ENCODE measurements at regions not wholly inside any gene's neighbourhood (a gene's known extent, or its start where the extent isn't known, plus 50 kb on each side); places are given as distances from the start of the nearest gene placed in this dataset.
"Not testable (repeated sequence)": the region's sequence is repeated elsewhere in the genome, so short reads cannot be mapped to it uniquely, and the experiment has no call there.

- no peak for DNase-seq
Observed at GRCh38 chr10:119996944-119997343, 104.4 kb downstream of the SEC23IP start.

GRCh38 chr10:119997429-119997828, 104.9 kb downstream of the SEC23IP start:
- DNase-seq: no peak

GRCh38 chr10:120002785-120003184, 110.3 kb downstream of the SEC23IP start:
- DNase-seq: no peak

- DNase-seq: no peak
Observed at GRCh38 chr10:120005207-120006201, 113.0 kb downstream of the SEC23IP start.

- DNase-seq: no peak
Observed at GRCh38 chr10:120007261-120007660, 114.7 kb downstream of the SEC23IP start.

GRCh38 chr10:120011359-120012130, 119.0 kb downstream of the SEC23IP start:
- DNase-seq: no peak

GRCh38 chr10:120012131-120012400, 119.5 kb downstream of the SEC23IP start:
- DNase-seq: no peak

GRCh38 chr10:120012566-120012965, 120.0 kb downstream of the SEC23IP start:
- DNase-seq: no peak

GRCh38 chr10:120014031-120014430, 121.5 kb downstream of the SEC23IP start:
- no peak for DNase-seq

- no peak for DNase-seq
Observed at GRCh38 chr10:120015064-120015463, 122.5 kb downstream of the SEC23IP start.

GRCh38 chr10:120016906-120017305, 124.4 kb downstream of the SEC23IP start:
- DNase-seq: no peak

GRCh38 chr10:120017733-120018417, 125.3 kb downstream of the SEC23IP start:
- DNase-seq: no peak

GRCh38 chr10:120018695-120019094, 126.2 kb downstream of the SEC23IP start:
- no peak for DNase-seq

GRCh38 chr10:120019568-120019967, 127.0 kb downstream of the SEC23IP start:
- no peak for DNase-seq

- no peak for DNase-seq
Observed at GRCh38 chr10:120022357-120022756, 129.8 kb downstream of the SEC23IP start.

GRCh38 chr10:120034236-120034635, 141.7 kb downstream of the SEC23IP start:
- DNase-seq: no peak

GRCh38 chr10:120039046-120039445, 146.5 kb downstream of the SEC23IP start:
- no peak for DNase-seq

- no peak for DNase-seq
Observed at GRCh38 chr10:120039826-120040225, 147.3 kb downstream of the SEC23IP start.

GRCh38 chr10:120041807-120042559, 149.5 kb downstream of the SEC23IP start:
- DNase-seq: no peak

GRCh38 chr10:120042705-120043104, 150.2 kb downstream of the SEC23IP start:
- no peak for DNase-seq

GRCh38 chr10:120047373-120047772, 154.8 kb downstream of the SEC23IP start:
- not testable (repeated sequence) for DNase-seq

GRCh38 chr10:120047926-120048325, 155.4 kb downstream of the SEC23IP start:
- DNase-seq: no peak

GRCh38 chr10:120048391-120048790, 155.9 kb downstream of the SEC23IP start:
- no peak for DNase-seq
